Esophagus squamous epithelium (tissue), 4 donors: ENCODE measurements at regions not wholly inside any gene's neighbourhood (a gene's known extent, or its start where the extent isn't known, plus 50 kb on each side); places are given as distances from the start of the nearest gene placed in this dataset.

Experiments
- CTCF ChIP-seq, 6 experiments: fragments of 450-650 bp in 4 of 6; fragments of 200-600 bp in 2 of 6; sonication (generic) in 2 of 6; IDR thresholded peaks; one replicate each; pipeline ENCODE4 v1.5.1; 2016 to 2019; ENCODE audit warnings: antibody characterized with exemption in 6 of 6, mild to moderate bottlenecking in 4 of 6, moderate library complexity in 4 of 6
- POLR2A ChIP-seq, 4 donors: fragments of 450-650 bp; IDR thresholded peaks; one replicate each; pipeline ENCODE4 v1.6.1; 2017; ENCODE audit warnings: antibody characterized with exemption in 4 of 4, mild to moderate bottlenecking in 4 of 4, moderate library complexity in 3 of 4

- TF ChIP-seq CTCF (IDR thresholded peaks at IDR 0.05) (no peak), POLR2A (IDR thresholded peaks at IDR 0.05) (no peak)
Measured at GRCh38 chr7:39816462-39817060, 133.5 kb upstream of the CDK13 start.
